Cardiac fibroblast (primary cell): ENCODE measurements at regions not wholly inside any gene's neighbourhood (a gene's known extent, or its start where the extent isn't known, plus 50 kb on each side); places are given as distances from the start of the nearest gene placed in this dataset.

Experiments
- DNase-seq, 2 donors: peaks; one replicate each; pipeline versions ENCODE4 v3.0.0 to v3.0.0-alpha.2; 2010; ENCODE audit warnings: low read depth in 2 of 2
- H3K4me3 ChIP-seq, 2 donors: replicated peaks in 1 of 2; 1 replicate in 1 of 2; 2 replicates in 1 of 2; pipeline ENCODE4 v1.5.1; 2011; ENCODE audit warnings: low read depth in 2 of 2, low read length in 2 of 2, mild to moderate bottlenecking in 2 of 2, moderate library complexity in 1 of 2
- CTCF ChIP-seq: IDR thresholded peaks from one replicate; pipeline ENCODE4 v1.5.1; 2011; ENCODE audit warnings: low read depth, mild to moderate bottlenecking, low read length, inconsistent platforms

DNA sequence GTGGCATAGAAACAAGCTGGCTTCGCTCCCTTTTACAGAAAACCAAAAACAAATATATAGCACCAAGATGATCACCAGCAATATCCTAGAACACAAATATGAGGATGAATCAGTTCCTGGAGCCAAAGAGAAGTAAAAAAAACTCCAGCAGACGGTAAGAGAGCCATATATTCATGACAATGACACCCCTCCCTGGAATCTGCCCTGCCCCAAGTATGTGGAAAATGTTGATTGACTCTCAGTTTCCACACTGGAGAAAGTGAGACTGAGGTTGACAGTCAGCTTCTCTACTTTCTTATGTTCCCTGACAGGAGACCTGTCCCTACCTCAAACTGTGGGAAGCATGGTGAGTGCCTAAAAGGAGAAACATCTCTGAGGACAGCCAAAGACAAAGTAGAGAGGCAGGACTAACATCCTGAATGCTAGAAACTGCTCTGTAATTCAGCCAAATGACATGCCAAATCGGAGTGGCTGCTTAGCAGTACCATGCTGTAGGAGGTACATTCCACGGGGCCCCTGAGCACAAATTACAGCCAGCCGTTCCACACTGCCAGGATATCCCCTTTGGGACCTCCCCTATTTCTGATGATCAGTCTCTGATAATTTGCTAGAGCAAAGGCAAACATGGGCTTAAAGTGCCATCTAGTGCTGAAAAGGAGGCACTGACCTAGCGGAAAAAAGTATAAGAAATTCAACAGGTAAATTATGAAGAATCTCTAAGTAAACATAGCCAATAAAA, 424.0 kb upstream of the RGMB start:
- peak; percentile 80 for TF ChIP-seq CTCF
- H3K4me3 ChIP-seq = peak overlapping the region in 1 of 2 donors; percentile 27
- DNase-seq = peak; percentile 38 to 94

DNA sequence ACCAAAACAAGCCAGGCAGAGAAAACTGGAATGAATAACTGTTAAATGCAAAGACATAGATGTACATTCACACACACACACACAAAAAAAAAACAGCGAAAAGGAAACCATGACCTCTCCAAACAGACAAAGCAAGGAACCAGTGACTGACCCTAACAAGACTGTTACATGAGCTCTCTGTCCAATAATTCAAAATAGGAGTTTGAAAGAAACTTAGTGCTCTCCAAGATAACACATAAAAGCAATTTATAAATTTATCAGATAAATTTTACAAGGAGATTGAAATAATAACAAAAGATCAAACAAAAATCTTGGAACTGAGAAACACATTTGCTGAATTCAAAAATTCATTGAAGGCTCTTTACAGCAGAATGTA, 423.5 kb upstream of the RGMB start:
- no peak for TF ChIP-seq CTCF
- DNase-seq = no peak
- H3K4me3 ChIP-seq = no peak overlapping the region

DNA sequence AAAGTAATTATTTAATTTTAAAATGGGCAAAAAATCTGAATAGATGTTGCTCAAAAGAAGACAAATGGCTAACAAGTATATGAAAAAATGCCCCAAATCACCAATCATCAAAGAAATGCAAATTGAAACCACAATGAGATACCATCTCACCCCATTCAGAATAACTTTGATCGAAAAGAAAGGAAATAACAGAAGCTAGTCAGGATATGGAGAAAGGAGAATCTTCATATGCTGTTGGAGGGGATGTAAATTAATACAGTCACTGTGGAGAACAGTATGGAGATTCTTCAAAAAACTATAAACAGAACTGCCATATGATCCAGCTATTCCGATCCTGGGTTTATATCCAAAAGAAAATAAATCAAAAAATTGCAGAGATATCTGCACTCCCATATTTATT, 418.5 kb upstream of the RGMB start:
- TF ChIP-seq CTCF = no peak
- no peak for DNase-seq
- H3K4me3 ChIP-seq = no peak overlapping the region

DNA sequence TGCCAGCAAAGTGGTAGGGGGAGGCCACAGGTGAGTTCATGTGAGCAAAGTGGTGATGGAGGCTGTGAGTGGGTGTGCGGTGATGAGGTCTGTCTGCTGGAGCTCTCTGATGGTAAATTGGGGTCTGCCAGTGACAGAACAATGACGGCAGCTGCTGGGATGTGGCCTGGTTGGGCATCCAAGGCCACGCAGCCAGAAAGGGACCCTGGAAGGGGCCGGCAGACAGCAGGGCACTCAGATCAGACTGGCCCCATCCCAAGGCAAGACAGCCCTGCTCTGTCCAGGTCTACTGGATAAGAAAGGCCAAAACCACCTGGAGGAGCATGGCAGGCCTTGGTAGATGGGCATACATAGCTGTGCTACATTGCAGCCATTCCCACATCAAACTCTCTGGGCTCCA, 412.9 kb upstream of the RGMB start:
- DNase-seq = no peak
- no peak overlapping the region for H3K4me3 ChIP-seq
- no peak for TF ChIP-seq CTCF

- no peak overlapping the region for H3K4me3 ChIP-seq
- no peak for TF ChIP-seq CTCF
- no peak for DNase-seq
These were observed 410.3 kb upstream of the RGMB start for GRCh38 chr5:98363157-98363556.

DNA sequence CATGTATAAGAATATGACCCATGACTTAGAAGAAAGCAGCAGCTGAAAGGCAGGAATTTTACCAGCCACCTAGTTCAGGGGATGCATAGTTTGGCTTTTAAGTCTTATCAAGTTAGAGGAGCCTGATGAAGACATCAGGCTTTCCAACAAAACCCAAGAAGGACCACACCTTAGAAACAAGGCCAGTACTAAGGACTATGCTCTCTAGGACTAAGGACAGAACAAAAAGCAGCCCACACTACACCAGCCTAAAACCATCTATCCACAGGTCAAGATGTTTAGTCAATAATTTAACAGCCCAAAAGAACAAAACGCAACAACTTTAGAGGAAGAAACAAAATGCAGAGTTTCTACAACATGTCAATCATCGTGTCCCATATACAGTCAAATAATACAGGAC, 408.9 kb upstream of the RGMB start:
- DNase-seq = no peak
- no peak for TF ChIP-seq CTCF
- no peak overlapping the region for H3K4me3 ChIP-seq

- no peak overlapping the region for H3K4me3 ChIP-seq
- no peak for TF ChIP-seq CTCF
- DNase-seq = no peak
These were observed 408.3 kb upstream of the RGMB start for GRCh38 chr5:98365126-98365525.
